NCI-H1092 treated with DMSO at 0.1 percent for 48 hours (cell line): ENCODE measurements at regions not wholly inside any gene's neighbourhood (a gene's known extent, or its start where the extent isn't known, plus 50 kb on each side); places are given as distances from the start of the nearest gene placed in this dataset.
A peak's percentile ranks its signal among the peaks of the same experiment; 100 is the strongest.
"Not testable (repeated sequence)": the region's sequence is repeated elsewhere in the genome, so short reads cannot be mapped to it uniquely, and the experiment has no call there.

ENCODE experiments used
- DNase-seq: peaks from one replicate; lab custom pipeline; 2025; lab: John Stamatoyannopoulos, UW

DNA sequence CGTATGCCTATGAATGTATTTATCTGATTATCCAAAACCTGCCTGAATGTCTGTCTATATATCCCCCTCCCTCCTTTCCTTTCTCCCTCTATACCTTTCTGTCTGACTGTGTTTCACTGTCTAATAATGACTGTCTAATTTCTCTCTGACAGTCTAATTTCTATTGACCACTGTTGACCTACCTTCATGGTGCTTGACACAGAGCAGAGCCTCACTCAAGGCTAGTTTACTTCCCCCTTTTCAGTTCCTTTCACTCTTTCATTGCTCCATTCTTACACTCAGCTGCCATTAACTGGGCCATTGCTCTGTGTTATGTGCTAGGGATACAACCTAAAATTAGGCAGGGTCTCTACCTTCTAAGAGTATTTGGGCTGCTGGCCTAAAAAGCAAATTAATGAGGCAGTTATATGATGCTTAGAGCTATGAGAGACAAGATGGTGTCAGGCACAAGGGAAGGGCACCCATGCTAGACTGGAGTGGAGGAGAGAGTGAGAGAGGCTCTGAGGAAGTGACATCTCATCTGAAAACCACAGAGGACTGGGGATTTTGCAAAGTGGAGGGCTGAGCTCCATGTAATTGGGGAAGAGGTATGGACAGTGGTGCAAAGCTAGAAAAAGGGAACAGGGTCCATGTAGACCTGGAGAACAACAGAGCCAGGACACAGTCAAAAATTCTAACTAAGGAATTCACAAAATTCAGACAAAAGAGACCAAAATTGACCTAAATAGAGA, 348.6 kb upstream of the CHRNA7 start:
- not testable (repeated sequence) for DNase-seq

DNA sequence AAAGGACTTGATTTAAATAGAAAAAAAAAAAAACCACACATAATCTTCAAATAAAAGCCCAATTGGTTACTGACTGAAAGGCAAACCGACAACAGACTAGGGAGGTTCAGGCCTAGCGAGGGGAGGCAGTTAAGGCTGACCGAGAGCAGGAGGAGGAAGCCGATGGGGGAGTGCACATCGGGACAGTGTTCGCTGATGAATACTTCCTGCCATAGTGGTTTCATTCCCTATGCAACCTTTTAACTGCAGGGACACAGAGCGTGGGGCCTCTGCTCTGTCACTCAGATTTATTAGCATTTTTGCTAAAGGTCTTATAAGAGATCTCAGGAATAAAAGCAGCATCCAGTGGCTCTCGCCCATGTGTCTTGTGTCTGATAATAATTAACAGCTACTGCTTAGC, 343.2 kb upstream of the CHRNA7 start:
- DNase-seq = not testable (repeated sequence)

DNA sequence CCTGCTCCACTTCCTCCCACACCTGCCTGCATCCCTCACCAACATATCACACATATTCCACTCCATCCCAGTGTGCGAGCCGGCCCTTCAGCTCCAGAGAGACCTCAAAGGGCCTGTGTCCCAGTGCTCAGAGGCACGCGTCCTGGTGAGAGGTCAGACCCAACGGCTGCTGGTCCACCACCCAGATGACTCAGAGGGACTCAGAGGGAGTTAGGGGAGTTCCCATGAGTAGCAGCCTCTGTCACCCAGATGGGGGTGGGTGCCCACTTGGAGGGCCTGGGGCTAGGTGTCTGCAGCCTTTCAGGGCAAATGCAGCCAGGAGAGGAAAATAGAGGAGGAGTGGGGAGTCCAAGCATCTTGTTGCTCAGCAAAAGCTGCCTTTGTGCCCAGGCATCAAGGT, 333.8 kb upstream of the CHRNA7 start:
- DNase-seq = not testable (repeated sequence)

DNA sequence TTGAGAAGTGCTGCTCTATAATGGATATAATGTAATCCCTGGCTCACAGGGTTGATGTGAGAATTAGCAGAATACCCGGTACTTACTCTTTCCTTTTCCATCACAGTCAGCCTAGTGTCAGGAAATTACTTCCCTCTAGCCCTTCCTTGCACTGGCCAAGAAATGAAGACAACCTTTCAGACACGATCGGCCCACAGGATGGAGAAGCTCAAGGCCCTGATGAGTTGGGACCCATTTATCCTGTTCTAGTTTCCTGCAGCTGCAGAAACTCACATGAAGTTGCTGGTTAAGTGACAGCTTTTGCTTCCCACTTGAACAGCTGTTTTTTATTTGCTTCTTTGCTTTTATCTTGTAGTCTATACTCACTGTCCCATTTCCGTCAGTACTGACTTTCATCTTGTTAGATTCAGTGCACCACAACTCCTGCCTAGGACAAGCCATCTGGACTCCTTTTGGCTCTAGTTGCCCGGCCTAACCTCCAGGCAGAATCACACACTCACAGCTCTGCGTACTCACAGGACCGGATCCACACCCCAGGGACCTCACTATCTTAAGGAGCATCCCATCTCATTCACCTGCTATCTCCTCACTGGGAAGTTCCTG, 325.1 kb upstream of the CHRNA7 start:
- not testable (repeated sequence) for DNase-seq

DNA sequence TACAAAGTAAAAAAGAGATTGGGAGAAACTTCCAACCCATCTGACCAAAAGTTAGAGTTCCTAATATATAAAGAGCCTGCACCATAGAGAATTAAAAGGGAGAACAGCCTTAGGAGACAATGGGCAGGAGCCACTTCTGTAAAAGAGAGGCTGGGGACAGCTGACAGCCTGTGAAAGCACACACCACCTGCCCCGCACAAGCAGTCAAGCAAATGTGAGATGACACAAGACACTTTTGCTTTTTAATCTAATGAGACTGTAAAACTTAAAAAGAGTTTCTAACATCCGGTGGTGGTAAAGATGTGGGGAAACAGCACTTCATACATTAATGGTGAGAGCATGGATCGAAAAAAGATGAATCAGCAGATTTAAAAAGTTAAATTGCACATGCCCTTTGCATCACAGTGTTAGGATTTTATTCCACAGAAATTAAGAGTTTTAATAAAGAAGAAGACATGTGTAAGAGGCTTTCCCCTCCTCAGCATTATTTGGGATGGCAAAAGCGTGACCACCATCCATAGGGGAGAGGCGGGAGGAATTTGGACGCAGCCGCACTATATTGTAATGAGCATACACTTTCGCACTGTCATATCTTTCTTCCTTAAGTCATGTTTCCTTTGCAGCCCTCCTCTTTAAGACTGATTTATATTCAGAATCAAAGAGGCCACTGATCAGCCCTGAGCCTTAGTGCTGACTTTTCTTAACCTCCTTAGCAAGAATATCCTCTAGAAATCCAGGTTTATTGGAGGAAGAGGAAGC, 322.2 kb upstream of the CHRNA7 start:
- not testable (repeated sequence) for DNase-seq

DNA sequence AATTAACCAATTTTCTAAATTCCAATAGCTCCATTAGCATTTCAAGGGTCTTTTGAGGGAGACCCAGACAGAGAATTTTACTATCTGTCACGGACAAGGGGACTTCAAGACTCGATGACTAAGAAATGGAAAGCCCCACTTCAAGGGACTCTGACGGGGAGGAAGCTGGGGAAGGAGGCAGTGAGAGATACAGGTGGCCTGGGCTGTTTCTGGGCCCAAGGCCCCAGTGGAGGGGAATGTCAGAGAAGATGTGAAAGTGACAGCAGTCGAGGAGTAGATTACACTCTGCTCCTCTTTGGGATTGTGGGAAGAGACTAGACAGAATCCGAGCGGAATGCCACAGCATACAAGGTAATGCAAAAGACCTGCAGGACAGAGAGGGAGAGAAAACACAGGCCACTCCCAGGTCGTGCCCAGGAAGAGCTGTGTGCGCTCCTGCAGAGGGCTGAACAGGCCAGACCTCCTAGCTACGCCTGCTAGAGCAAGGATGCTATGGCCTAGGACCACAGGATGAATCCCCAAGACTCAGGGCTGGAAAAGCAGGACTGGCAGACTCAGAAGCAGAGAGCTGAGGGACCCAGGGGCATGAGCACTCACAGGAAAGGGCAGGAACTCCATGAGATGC, 321.5 kb upstream of the CHRNA7 start:
- DNase-seq = not testable (repeated sequence)

DNA sequence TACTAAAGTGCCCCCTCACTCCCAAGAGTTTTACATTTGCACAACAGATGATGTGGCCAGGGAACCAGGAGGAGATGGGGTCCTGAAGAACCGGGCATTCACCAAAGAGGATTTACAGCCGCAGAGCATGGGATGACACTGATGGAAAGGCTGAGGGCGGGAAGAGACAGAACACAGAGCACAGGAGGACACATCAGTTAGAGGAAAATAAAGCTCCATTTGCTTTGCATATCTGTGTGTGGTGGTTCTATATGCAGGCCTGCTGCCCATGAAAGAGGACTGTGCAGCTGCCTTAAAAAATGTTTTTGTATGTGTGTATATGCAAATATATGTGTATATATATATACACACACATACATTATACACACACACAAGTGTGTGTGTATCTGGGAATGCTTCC, 320.8 kb upstream of the CHRNA7 start:
- not testable (repeated sequence) for DNase-seq

DNA sequence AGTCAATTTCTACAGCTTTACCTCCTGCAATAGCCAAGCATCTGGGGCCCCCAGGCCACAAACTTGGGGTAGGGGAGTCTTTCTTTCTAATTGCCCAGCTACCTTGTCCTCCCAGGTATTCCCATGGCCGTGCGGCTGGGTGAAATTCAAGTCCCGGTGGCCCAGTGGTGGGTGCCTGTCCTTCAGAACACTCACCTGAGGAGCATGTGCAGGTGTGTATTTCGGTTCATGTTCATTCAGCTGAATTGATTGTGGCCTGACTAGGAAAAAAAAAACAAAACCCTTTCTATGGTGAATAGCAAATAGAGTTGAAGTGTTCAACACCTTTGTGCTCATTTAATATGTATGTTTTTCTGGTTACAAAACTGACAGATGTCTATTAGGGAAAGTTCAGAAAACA, 319.5 kb upstream of the CHRNA7 start:
- not testable (repeated sequence) for DNase-seq

DNA sequence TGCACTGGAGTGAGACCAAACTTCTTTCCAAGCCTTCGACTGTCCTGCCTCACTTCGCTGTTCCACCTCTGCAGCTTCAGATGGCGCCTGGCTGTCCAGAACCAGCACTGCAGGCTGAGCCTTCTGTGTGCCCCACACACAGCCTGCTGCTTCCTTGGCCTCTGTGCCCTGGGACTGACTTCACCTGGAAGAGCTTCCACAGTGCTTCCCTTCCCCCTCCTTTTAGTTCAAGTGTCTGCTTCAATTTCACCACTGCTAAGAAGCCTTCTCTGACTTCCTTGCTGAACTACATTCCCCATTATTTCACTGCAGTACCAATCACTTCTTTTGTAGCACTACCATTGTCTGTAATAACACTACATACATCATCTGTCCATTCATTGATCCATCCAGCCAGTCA, 315.1 kb upstream of the CHRNA7 start:
- DNase-seq = not testable (repeated sequence)

DNA sequence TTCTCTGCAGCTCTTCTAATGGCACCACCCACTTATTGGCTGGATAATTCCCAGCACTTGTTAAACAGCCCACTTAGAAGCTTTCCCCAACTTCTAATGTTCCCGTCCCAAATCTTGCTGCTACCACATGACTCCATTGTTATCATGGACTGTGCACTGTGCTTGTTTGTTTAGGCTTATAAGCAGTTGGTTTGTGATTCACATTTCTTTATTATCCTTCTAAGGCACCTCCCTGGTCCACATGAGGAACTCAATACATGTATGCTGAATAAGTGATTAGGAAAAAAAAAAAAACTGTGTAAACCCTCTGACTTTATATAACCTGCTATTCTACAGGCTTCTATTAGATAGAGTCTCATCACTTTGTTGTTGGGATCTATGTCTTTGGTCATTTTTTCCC, 311.7 kb upstream of the CHRNA7 start:
- DNase-seq = not testable (repeated sequence)

DNA sequence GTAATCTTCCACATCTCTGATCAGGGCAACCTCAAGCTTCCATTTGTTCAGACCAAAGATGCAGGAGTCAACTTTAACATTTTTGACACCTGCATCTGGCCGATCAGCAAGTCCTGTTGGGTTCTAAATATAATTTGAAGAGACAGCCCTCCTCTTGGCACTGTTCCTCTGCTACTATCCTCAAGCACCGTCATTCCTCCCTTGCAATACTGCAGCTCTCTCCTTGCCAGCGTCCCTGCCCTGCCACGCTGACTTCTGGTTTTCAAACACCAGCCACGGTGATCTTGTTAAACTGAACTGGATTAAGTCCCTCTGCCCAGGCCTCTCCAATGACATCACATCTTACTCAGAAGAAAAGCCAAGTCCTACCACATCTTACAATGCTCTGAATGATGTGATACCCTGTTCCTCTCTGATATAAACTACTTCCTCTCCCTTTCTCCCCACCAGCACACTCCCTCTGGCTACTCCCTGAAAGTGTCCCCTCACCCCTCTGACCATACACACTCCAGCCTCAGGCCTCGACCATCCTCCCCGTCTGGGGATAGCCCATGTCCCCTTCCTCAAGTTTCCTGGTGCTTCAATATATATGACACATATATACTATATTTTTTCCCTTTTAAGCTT, 310.8 kb upstream of the CHRNA7 start:
- DNase-seq = not testable (repeated sequence)

DNA sequence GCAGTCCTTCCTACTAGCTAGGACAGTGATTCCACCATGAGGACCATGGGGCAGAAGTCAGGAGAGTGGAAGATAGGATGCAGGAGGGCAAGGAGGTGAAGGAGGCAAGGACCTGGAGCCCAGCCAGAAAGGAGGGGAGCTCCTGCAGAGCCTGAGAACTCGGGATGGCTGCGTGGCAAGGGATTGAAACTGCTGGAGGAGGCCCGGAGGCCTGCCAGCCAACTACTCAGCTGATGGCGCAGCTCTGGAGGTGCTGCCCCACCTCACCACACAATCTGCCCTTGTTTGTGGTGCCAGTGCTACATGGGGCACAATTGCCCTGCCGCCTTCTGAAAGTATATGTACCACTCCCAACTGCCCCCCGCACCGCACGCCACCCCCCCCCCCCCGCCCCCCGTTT, 307.3 kb upstream of the CHRNA7 start:
- DNase-seq = not testable (repeated sequence)

DNA sequence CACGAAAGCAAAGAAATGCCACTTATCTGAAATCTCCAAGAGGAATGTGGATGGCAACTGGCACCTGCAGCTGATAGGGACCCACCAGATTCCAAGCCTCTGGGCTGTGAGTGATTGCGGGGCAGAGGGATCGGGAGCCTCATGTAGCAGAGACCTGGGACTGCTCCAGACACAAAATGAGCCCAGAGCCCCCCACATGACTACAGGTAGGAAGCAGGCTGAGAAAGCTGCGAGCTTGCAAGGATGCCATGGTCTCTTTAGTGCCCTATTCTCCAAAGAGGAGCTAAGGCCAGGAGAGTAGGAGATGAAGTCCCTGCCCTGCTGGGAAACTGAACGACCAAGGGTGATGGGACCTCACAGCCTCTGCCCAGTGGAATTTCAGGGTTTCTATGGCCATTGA, 305.4 kb upstream of the CHRNA7 start:
- not testable (repeated sequence) for DNase-seq

DNA sequence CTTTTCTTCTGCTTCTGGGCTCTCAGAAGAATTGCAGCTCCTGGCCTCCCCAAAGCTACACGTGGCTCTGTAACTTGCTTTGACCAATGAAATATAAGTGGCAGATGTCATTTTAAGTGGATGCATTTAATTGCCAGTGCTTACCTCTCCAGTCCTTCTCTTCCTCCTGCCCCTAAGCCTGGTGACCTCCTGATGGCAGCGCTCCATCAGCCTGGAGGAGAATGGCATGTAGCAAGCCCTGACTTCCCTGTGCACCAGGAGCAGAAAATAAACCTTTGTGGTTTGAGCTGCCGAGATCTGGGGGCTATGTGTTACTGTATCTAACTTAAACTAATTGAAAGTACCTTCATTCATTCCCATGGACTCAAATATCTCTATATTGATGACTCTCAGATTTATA, 304.7 kb upstream of the CHRNA7 start:
- not testable (repeated sequence) for DNase-seq

DNA sequence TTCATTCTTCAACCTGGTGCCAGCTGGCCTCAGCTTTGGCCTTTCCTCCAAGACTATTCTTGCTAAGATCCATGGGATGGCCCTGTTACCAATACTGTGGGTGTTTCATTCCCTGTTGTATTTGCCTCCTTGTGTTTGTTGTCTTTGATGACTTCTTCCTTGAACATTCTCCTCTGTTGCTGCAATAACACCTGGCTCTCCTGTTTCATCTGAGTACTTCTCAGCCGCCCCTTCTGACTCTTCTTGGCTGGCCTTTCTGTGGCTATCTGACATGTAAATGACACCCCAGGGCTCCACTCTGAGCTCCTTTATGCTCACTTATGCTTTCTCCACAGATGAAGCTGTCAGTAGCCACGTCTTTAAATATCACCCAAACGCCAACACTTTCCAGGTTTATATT, 302.7 kb upstream of the CHRNA7 start:
- no peak for DNase-seq

DNA sequence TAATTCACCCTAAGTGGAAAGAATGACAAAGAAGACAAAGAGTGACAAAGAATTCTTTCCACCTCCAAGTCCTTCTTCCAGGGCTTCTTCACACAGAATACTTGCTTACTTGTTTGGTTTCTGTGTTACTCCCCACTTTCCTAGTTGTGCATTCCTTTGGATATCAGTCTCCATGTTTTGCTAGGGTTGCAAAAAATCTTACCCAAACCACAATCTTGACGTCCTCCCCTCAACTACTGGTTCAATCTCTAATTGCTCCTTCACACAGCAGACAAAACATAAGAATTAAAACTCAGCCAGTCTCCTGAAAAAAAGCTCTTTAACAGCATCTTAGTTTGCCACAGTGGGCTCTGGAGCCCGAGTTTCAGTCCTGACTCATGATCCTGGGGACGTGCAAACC, 297.6 kb upstream of the CHRNA7 start:
- DNase-seq = no peak

DNA sequence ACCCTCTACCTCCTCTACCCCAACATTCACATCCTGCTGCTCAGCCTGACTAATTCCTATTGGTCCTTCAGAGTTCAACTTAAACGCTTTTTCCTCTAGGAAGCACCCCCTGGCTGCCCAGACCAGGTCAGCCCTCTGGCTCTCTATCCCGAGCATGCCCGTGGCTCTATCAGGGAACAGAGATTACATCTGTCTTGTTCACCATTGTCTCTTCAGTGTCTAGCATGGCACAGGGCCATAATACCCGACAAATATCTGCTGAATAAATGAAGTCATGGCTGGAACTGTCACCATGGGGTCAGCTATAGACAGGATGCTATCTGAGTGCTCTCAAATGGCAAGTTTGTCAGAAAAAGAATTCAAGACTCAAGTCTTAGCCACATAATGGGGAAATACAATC, 296.9 kb upstream of the CHRNA7 start:
- no peak for DNase-seq

DNA sequence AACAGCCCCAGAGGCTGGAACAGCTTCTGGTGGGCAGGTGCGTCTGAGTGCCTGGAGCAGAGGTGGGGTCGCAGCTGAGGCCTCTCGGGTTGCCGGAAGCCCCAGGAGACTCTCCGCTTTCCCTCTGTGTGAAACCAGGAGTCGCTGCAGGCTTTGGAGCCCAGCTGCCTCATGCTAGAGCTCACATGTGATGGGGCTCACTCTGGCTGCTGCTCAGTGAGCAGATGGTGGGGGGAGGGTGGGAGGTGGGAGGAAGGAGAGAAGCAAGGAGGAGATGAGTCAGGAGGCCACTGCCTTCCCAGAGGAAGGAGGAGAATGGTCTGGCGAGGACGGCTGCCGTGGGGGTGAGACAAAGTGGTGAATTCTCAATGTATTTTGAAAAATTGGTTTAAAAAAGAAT, 290.1 kb upstream of the CHRNA7 start:
- no peak for DNase-seq

DNA sequence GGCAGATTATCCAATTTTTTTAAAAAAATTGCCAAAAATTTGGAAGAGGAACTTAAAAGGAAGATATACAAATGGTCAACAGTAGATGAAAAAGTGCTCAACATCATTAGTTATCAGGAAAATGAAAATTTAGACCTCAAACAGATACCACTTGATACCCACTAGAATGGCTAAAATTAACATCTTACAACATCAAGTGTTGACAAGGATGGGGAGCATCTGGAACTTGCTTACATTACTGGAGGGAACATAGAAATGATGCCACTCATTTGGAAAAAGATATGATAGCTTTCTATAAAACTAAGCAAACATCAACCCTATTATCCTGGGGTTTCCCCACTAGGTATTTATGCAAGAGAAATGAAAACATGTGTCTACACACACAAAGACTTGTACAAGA, 284.5 kb upstream of the CHRNA7 start:
- no peak for DNase-seq

DNA sequence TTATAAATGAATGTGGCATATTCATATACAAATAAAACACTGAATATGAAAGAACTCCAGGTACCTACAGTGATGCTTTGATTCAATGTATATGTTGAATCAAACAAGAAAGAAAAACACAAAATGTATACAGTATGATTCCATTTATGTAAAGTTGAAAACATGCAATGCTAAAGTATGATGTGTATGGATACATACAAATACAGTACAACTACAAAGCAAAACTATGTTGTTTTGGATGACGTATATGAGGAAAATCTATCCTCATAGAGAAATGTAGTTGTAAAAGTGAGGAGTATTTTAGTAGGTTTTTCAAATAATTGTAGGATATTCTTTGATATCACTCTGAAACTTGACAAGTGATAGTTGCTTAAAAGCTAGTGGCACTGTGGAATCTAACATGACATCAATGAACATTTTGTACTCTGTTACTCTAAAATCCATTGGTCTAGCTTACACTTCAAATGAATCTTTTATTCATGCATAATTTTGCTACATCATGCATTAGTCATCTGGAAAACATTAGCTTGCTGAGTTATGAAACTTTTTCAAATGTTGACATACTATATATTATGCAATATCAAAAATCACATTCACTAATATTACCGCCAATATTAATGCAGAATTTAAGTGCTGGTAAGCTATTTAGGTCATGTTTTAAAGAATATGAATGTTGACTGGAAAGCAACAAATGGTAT, 278.1 kb upstream of the CHRNA7 start:
- no peak for DNase-seq

DNA sequence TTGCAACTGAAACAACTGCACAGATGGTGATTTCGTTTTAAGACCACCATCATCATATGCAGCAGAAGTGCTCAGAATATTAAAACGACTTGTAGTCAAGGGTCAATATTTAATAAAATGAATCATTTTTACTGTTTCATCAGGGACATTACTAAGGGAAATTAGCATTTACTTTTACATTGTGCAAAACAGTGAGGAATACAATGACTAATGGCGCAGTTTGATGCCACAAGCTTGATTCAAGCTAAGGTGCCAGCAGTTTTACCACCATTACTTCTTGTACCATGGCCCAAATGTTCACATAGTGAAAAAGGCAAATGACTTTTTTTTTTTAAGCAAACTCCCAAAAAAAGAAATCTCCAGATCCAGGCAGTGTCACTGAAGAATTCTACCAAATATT, 277.4 kb upstream of the CHRNA7 start:
- DNase-seq = no peak

DNA sequence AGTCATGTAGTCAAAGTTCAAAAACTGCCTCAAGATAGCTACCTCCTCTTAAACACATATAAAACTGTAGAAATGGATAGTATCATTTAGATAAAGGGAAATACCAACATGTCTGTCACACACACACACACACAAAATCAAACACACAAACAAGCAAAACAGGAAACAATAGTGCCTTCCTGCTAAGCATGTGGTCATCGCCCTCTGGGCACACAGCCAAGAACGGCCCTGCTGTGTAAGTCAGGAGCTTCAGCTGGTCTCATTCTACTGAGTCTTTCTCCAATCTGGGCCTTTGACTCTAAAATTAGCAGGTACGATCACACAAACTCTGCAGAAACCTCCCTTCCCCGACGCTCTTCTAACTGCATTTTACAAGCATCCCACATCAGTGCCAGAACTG, 272.2 kb upstream of the CHRNA7 start:
- DNase-seq = peak; percentile 35
